MM.1S (cell line): ENCODE measurements at regions not wholly inside any gene's neighbourhood (a gene's known extent, or its start where the extent isn't known, plus 50 kb on each side); places are given as distances from the start of the nearest gene placed in this dataset.
"Not testable (repeated sequence)": the region's sequence is repeated elsewhere in the genome, so short reads cannot be mapped to it uniquely, and the experiment has no call there.

Experiments
- EZH2phosphoT487 ChIP-seq: fragments of 300-600 bp; sonication (generic); IDR thresholded peaks from 2 replicates; pipeline ENCODE4 v1.6.1; 2018; ENCODE audit warnings: antibody characterized with exemption, low read length
- TF ChIP-seq, protein P1 (sequence below): fragments of 300-600 bp; sonication (generic); IDR thresholded peaks from 2 replicates; pipeline ENCODE4 v1.5.1; 2016; ENCODE audit warnings: antibody characterized with exemption, low read length, mixed read lengths

DNA sequence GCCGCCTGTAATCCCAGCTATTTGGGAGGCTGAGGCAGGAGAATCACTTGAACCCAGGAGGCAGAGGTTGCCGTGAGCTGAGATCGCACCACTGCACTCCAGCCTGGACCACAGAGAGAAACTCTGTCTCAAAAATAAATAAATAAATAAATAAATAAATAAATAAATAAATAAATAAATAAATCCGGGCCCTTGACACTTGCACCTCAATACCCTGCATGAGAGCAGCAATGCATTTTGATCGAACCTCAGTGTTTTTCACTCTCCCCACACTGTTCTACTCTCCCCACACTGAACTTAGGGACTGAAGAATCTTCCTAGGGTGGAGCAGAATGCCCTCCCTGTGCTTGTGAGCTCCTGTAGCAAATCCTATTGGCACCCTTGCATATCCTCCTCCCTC, 114.3 kb upstream of the RAI2 start:
- TF ChIP-seq EZH2phosphoT487, result not testable (repeated sequence)
- TF ChIP-seq, protein P1, sequence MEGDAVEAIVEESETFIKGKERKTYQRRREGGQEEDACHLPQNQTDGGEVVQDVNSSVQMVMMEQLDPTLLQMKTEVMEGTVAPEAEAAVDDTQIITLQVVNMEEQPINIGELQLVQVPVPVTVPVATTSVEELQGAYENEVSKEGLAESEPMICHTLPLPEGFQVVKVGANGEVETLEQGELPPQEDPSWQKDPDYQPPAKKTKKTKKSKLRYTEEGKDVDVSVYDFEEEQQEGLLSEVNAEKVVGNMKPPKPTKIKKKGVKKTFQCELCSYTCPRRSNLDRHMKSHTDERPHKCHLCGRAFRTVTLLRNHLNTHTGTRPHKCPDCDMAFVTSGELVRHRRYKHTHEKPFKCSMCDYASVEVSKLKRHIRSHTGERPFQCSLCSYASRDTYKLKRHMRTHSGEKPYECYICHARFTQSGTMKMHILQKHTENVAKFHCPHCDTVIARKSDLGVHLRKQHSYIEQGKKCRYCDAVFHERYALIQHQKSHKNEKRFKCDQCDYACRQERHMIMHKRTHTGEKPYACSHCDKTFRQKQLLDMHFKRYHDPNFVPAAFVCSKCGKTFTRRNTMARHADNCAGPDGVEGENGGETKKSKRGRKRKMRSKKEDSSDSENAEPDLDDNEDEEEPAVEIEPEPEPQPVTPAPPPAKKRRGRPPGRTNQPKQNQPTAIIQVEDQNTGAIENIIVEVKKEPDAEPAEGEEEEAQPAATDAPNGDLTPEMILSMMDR, result not testable (repeated sequence)
